ENCODE measurements at regions not wholly inside any gene's neighbourhood (a gene's known extent, or its start where the extent isn't known, plus 50 kb on each side); places are given as distances from the start of the nearest gene placed in this dataset.

- H2AFZ ChIP-seq (ENCODE audit: low read depth), result no peak overlapping the region
- no peak overlapping the region for H3K9ac ChIP-seq
- H3K27ac ChIP-seq, result no peak overlapping the region
- no peak overlapping the region for H3K4me2 ChIP-seq
- H3K27me3 ChIP-seq (ENCODE audit: insufficient read depth, low read depth), result no peaks in the 10 kb centered on the region
- no peaks in the 10 kb centered on the region for H3K79me2 ChIP-seq (ENCODE audit: insufficient read depth, low read depth)
- no peaks in the 10 kb centered on the region for H3K4me1 ChIP-seq (ENCODE audit: low read depth, poor library complexity, severe bottlenecking)
- no peak for TF ChIP-seq CTCF (conservative IDR thresholded peaks at IDR 0.05; ENCODE audit: low read depth, low read length)
- H3K36me3 ChIP-seq (ENCODE audit: insufficient read depth), result no peaks in the 10 kb centered on the region
- no peaks in the 10 kb centered on the region for H4K20me1 ChIP-seq (ENCODE audit: insufficient read depth)
- H3K4me3 ChIP-seq (IDR thresholded peaks at IDR 0.05; ENCODE audit: insufficient read depth, low read depth, low read length), result no peak overlapping the region
These were observed 441.6 kb downstream of the SIPA1L2 start for GRCh38 chr1:232188318-232188717.

DNA sequence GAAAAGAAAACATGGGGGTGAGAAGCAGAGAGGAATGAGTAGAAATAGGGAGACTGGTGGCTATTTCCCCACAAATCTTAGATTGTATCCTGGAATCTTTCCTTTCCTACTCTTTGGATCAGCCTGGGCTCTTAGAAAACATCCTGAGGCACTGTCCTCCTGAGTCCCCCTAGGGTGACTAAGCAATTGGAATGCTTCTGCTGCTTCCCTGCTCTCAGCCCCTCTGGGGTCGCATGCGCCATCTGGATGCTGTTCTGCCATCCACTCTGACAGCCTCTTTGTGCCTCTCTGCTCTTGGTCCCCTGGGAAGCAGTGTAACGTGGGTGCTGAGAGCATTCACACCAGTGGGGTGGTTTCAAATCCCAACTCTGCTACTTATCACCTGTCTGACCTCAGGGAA, 443.0 kb downstream of the SIPA1L2 start:
- H3K4me2 ChIP-seq, result no peak overlapping the region
- H3K9ac ChIP-seq, result no peak overlapping the region
- no peaks in the 10 kb centered on the region for H3K36me3 ChIP-seq (ENCODE audit: insufficient read depth)
- H4K20me1 ChIP-seq (ENCODE audit: insufficient read depth), result no peaks in the 10 kb centered on the region
- no peak overlapping the region for H3K27ac ChIP-seq
- no peaks in the 10 kb centered on the region for H3K27me3 ChIP-seq (ENCODE audit: insufficient read depth, low read depth)
- H3K4me1 ChIP-seq (ENCODE audit: low read depth, poor library complexity, severe bottlenecking), result no peaks in the 10 kb centered on the region
- TF ChIP-seq CTCF (conservative IDR thresholded peaks at IDR 0.05; ENCODE audit: low read depth, low read length), result no peak
- H3K4me3 ChIP-seq (IDR thresholded peaks at IDR 0.05; ENCODE audit: insufficient read depth, low read depth, low read length), result no peak overlapping the region
- no peak overlapping the region for H2AFZ ChIP-seq (ENCODE audit: low read depth)
- H3K79me2 ChIP-seq (ENCODE audit: insufficient read depth, low read depth), result no peaks in the 10 kb centered on the region

DNA sequence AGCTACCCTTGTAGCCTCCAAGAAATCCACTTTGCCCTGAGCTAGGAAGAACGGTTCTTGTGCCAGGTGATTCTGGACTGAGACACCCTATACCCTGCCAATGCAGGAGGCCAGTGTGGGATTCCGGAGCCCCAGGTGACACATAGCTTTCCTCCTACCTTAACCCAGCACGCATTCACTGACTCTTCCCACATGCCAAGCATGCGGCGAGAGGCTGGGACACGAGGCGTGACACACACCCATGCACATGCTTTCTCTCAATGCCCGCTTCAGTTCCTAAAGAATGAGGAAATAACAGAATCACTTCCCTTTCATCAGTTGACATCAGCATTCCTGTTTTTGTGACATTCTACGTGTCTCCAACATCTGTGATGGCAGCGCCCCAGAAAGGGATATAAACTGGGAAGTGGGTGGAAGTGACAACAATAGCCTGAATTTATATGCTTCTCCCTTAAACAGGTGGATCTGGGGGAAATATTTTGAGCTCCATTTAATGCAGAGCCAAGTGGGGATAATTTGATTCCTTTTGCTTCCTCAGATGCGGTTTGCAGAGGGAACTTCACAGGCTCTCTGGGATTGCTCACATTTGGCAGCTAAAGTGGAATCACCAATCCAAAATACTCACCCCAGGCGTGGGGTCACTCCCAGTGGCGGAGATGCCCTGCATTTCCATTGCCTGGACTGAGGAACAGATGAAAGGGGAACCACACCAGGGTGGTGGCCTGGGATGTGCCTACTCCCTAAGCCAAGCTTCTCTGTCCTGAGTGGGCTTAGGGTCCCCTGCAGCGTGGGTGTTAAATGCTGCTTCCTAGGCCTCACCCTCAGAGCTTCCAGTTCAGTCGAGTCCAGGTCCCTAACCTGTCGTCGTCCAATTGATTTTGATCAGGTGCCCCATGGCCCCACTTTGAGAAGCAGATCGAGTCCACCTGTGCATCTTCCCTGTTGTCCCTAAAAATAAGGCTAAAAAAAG, 445.1 kb downstream of the SIPA1L2 start:
- H3K4me3 ChIP-seq (IDR thresholded peaks at IDR 0.05; ENCODE audit: insufficient read depth, low read depth, low read length), result no peak overlapping the region
- H3K4me2 ChIP-seq, result no peak overlapping the region
- no peaks in the 10 kb centered on the region for H3K79me2 ChIP-seq (ENCODE audit: insufficient read depth, low read depth)
- no peak overlapping the region for H3K27ac ChIP-seq
- no peak for TF ChIP-seq CTCF (conservative IDR thresholded peaks at IDR 0.05; ENCODE audit: low read depth, low read length)
- H3K36me3 ChIP-seq (ENCODE audit: insufficient read depth), result no peaks in the 10 kb centered on the region
- H2AFZ ChIP-seq (ENCODE audit: low read depth), result no peak overlapping the region
- no peak overlapping the region for H3K9ac ChIP-seq
- no peaks in the 10 kb centered on the region for H3K27me3 ChIP-seq (ENCODE audit: insufficient read depth, low read depth)
- no peaks in the 10 kb centered on the region for H4K20me1 ChIP-seq (ENCODE audit: insufficient read depth)
- H3K4me1 ChIP-seq (ENCODE audit: low read depth, poor library complexity, severe bottlenecking), result no peaks in the 10 kb centered on the region

- Histone ChIP-seq H4K20me1 (ENCODE audit: insufficient read depth) (no peaks in the 10 kb centered on the region), H3K4me1 (ENCODE audit: low read depth, poor library complexity, severe bottlenecking) (no peaks in the 10 kb centered on the region), H3K4me2 (no peak overlapping the region), H3K79me2 (ENCODE audit: insufficient read depth, low read depth) (no peaks in the 10 kb centered on the region), H2AFZ (ENCODE audit: low read depth) (no peak overlapping the region), H3K36me3 (ENCODE audit: insufficient read depth) (no peaks in the 10 kb centered on the region), H3K9ac (no peak overlapping the region), H3K4me3 (IDR thresholded peaks at IDR 0.05; ENCODE audit: insufficient read depth, low read depth, low read length) (no peak overlapping the region), H3K27ac (no peak overlapping the region), H3K27me3 (ENCODE audit: insufficient read depth, low read depth) (no peaks in the 10 kb centered on the region)
- TF ChIP-seq CTCF (conservative IDR thresholded peaks at IDR 0.05; ENCODE audit: low read depth, low read length), result no peak
These were observed 446.1 kb downstream of the SIPA1L2 start for GRCh38 chr1:232183802-232184201.
